Stimulated activated CD4-positive, alpha-beta T cell treated with anti-CD3 and anti-CD28 coated beads, Interleukin-1b, Interleukin-23, amount 100 ng/mL, for 4 hours (primary cell): ENCODE measurements at regions not wholly inside any gene's neighbourhood (a gene's known extent, or its start where the extent isn't known, plus 50 kb on each side); places are given as distances from the start of the nearest gene placed in this dataset.

Experiments
- DNase-seq, 2 donors: peaks; one replicate each; pipeline ENCODE4 v3.0.0-alpha.2; 2020; ENCODE audit warnings: low read depth in 2 of 2

GRCh38 chr2:13102397-13103063 lies 385.8 kb downstream of the TRIB2 start:
- DNase-seq = no peak

- no peak for DNase-seq
Measured at GRCh38 chr2:13103151-13103550, 386.4 kb downstream of the TRIB2 start.

GRCh38 chr2:13103778-13104493 lies 387.2 kb downstream of the TRIB2 start:
- DNase-seq = no peak

- no peak for DNase-seq
Measured at GRCh38 chr2:13104723-13105122, 388.0 kb downstream of the TRIB2 start.

- no peak for DNase-seq
Measured at GRCh38 chr2:13106302-13106701, 389.6 kb downstream of the TRIB2 start.

- DNase-seq = no peak
Measured at GRCh38 chr2:13109516-13109915, 392.8 kb downstream of the TRIB2 start.

GRCh38 chr2:13110825-13111224 lies 394.1 kb downstream of the TRIB2 start:
- DNase-seq = no peak

GRCh38 chr2:13113002-13113401 lies 396.3 kb downstream of the TRIB2 start:
- no peak for DNase-seq

- no peak for DNase-seq
Measured at GRCh38 chr2:13114391-13114790, 397.7 kb downstream of the TRIB2 start.

- DNase-seq = no peak
Measured at GRCh38 chr2:13115643-13116042, 398.9 kb downstream of the TRIB2 start.

GRCh38 chr2:13121096-13121495 lies 404.4 kb downstream of the TRIB2 start:
- no peak for DNase-seq

- no peak for DNase-seq
Measured at GRCh38 chr2:13128139-13128538, 411.4 kb downstream of the TRIB2 start.

GRCh38 chr2:13135369-13135768 lies 418.6 kb downstream of the TRIB2 start:
- DNase-seq = no peak

GRCh38 chr2:13135856-13136255 lies 419.1 kb downstream of the TRIB2 start:
- no peak for DNase-seq

GRCh38 chr2:13137679-13138078 lies 420.9 kb downstream of the TRIB2 start:
- DNase-seq = no peak

GRCh38 chr2:13141315-13141714 lies 424.6 kb downstream of the TRIB2 start:
- DNase-seq = no peak

GRCh38 chr2:13143451-13143850 lies 426.7 kb downstream of the TRIB2 start:
- DNase-seq = no peak

- DNase-seq = no peak
Measured at GRCh38 chr2:13156916-13157315, 440.2 kb downstream of the TRIB2 start.

GRCh38 chr2:13158466-13158865 lies 441.7 kb downstream of the TRIB2 start:
- no peak for DNase-seq

GRCh38 chr2:13180729-13181128 lies 464.0 kb downstream of the TRIB2 start:
- DNase-seq = no peak

- no peak for DNase-seq
Measured at GRCh38 chr2:13193075-13193474, 476.3 kb downstream of the TRIB2 start.

GRCh38 chr2:13193900-13194299 lies 477.2 kb downstream of the TRIB2 start:
- no peak for DNase-seq

- no peak for DNase-seq
Measured at GRCh38 chr2:13195270-13195669, 478.5 kb downstream of the TRIB2 start.

- no peak for DNase-seq
Measured at GRCh38 chr2:13197248-13197647, 480.5 kb downstream of the TRIB2 start.
